H1 (cell line): ENCODE measurements at regions not wholly inside any gene's neighbourhood (a gene's known extent, or its start where the extent isn't known, plus 50 kb on each side); places are given as distances from the start of the nearest gene placed in this dataset.

Experiments
- HDAC2 ChIP-seq, 2 experiments: fragments of 300-600 bp in 1 of 2; sonication (generic) in 1 of 2; IDR thresholded peaks; 2 replicates each; pipeline ENCODE4 v1.6.1; 2011 to 2012; ENCODE audit warnings: low read depth in 2 of 2, low read length in 2 of 2, mild to moderate bottlenecking in 2 of 2, moderate library complexity in 2 of 2, borderline replicate concordance in 1 of 2, inconsistent platforms in 1 of 2
- SAP30 ChIP-seq: fragments of 300-600 bp; sonication (generic); IDR thresholded peaks from 2 replicates; pipeline ENCODE4 v1.7.1; 2012; ENCODE audit warnings: low read length, moderate library complexity, mild to moderate bottlenecking, inconsistent platforms; ENCODE audit not compliant: insufficient read depth, insufficient replicate concordance
- TF ChIP-seq, protein P1 (sequence below), 3 experiments: IDR thresholded peaks; 1 replicate in 2 of 3; 2 replicates in 1 of 3; pipeline versions ENCODE4 v1.5.1 to v1.6.1; 2011; ENCODE audit warnings: low read length in 3 of 3, mild to moderate bottlenecking in 3 of 3, inconsistent platforms in 2 of 3, low read depth in 1 of 3, moderate library complexity in 1 of 3; ENCODE audit not compliant: insufficient read depth in 1 of 3; ENCODE audit errors: control extremely low read depth in 1 of 3

DNA sequence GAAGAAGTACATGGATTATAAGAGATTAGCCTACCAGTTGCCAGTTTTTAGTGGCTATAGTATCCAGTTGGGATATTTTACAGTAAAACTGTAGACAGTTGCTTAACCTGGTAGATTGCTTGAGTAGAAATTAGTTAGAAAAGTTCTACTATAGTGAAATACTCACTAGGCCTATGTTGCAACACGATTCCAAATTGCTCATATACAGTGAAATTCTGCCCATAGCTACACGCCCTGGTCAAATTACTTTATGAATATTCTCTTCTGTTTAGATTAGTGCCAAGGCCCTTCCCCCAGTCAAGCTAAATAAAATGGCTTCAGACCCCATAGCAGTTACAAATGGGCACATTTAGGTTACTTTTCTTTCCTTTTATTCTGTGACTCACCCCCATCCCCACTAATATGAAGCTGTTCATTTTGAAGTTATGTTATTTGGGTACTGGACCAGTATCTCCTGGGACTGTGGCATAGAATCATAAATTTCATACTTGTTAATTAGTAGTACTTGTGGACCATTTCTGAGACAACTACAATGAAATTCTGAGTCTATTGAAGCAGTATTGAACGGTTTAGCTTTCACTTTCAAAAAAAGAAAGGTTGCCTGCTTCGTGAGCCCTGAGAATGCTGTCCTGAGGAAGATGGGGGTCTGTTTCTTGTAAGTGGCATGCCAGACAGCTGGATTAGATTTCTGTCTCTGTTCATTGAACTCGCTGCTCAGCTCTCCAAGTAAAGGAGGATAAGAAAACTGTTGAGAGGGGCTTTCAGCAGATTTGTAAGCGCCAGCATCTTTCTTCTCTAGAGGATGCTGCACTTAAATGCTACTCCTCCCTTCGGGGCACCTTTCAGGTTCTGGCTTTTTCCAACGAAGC lies 65.8 kb upstream of the CFAP20DC start (continued):
- TF ChIP-seq, protein P1, sequence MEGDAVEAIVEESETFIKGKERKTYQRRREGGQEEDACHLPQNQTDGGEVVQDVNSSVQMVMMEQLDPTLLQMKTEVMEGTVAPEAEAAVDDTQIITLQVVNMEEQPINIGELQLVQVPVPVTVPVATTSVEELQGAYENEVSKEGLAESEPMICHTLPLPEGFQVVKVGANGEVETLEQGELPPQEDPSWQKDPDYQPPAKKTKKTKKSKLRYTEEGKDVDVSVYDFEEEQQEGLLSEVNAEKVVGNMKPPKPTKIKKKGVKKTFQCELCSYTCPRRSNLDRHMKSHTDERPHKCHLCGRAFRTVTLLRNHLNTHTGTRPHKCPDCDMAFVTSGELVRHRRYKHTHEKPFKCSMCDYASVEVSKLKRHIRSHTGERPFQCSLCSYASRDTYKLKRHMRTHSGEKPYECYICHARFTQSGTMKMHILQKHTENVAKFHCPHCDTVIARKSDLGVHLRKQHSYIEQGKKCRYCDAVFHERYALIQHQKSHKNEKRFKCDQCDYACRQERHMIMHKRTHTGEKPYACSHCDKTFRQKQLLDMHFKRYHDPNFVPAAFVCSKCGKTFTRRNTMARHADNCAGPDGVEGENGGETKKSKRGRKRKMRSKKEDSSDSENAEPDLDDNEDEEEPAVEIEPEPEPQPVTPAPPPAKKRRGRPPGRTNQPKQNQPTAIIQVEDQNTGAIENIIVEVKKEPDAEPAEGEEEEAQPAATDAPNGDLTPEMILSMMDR (IDR thresholded peaks at IDR 0.05; ENCODE audit: control extremely low read depth in 1 of 3, insufficient read depth in 1 of 3, low read depth in 1 of 3, low read length in 3 of 3), result no peak
- TF ChIP-seq SAP30, result no peak
- TF ChIP-seq HDAC2 (IDR thresholded peaks at IDR 0.05; ENCODE audit: borderline replicate concordance in 1 of 2, low read depth in 2 of 2, low read length in 2 of 2), result no peak
